ENCODE measurements at regions not wholly inside any gene's neighbourhood (a gene's known extent, or its start where the extent isn't known, plus 50 kb on each side); places are given as distances from the start of the nearest gene placed in this dataset.

GRCh38 chr14:89651805-89652204, 234.8 kb upstream of the FOXN3 start:
- TF ChIP-seq CTCF (conservative IDR thresholded peaks at IDR 0.05; ENCODE audit: control insufficient read depth, insufficient read depth, low read depth, low read length): no peak

GRCh38 chr14:89650077-89650978, 233.3 kb upstream of the FOXN3 start:
- DNase-seq (ENCODE audit: low read depth): no peak
- no peak overlapping the region for H3K4me3 ChIP-seq (ENCODE audit: control insufficient read depth, low read depth, low read length)
- TF ChIP-seq CTCF (conservative IDR thresholded peaks at IDR 0.05; ENCODE audit: control insufficient read depth, insufficient read depth, low read depth, low read length): no peak

More at GRCh38 chr14:89651805-89652204, 234.8 kb upstream of the FOXN3 start:
- no peak for DNase-seq (ENCODE audit: low read depth)
- no peak overlapping the region for H3K4me3 ChIP-seq (ENCODE audit: control insufficient read depth, low read depth, low read length)

- H3K4me3 ChIP-seq (ENCODE audit: control insufficient read depth, low read depth, low read length): no peak overlapping the region
- TF ChIP-seq CTCF (conservative IDR thresholded peaks at IDR 0.05; ENCODE audit: control insufficient read depth, insufficient read depth, low read depth, low read length): no peak
- DNase-seq (ENCODE audit: low read depth): no peak
Observed at GRCh38 chr14:89649451-89650075, 232.5 kb upstream of the FOXN3 start.

GRCh38 chr14:89648924-89649323, 231.9 kb upstream of the FOXN3 start:
- no peak for DNase-seq (ENCODE audit: low read depth)
- TF ChIP-seq CTCF (conservative IDR thresholded peaks at IDR 0.05; ENCODE audit: control insufficient read depth, insufficient read depth, low read depth, low read length): no peak
- no peak overlapping the region for H3K4me3 ChIP-seq (ENCODE audit: control insufficient read depth, low read depth, low read length)

- TF ChIP-seq CTCF (conservative IDR thresholded peaks at IDR 0.05; ENCODE audit: control insufficient read depth, insufficient read depth, low read depth, low read length): no peak
- DNase-seq (ENCODE audit: low read depth): peak; percentile 5
- H3K4me3 ChIP-seq (ENCODE audit: control insufficient read depth, low read depth, low read length): no peak overlapping the region
Observed at GRCh38 chr14:89648510-89648909, 231.5 kb upstream of the FOXN3 start.

- no peak overlapping the region for H3K4me3 ChIP-seq (ENCODE audit: control insufficient read depth, low read depth, low read length)
- TF ChIP-seq CTCF (conservative IDR thresholded peaks at IDR 0.05; ENCODE audit: control insufficient read depth, insufficient read depth, low read depth, low read length): no peak
- DNase-seq (ENCODE audit: low read depth): no peak
Observed at GRCh38 chr14:89646971-89647370, 229.9 kb upstream of the FOXN3 start.

Data from fibroblast of mammary gland (primary cell).